Activated naive CD8-positive, alpha-beta T cell treated with anti-CD3 and anti-CD28 coated beads, Interleukin-2, amount 50 U/mL, for 24 hours (primary cell): ENCODE measurements at regions not wholly inside any gene's neighbourhood (a gene's known extent, or its start where the extent isn't known, plus 50 kb on each side); places are given as distances from the start of the nearest gene placed in this dataset.
"Not testable (repeated sequence)": the region's sequence is repeated elsewhere in the genome, so short reads cannot be mapped to it uniquely, and the experiment has no call there.

Experiments
- ATAC-seq: fragments of 150-1000 bp; cut with Tn5 transposase; one replicate; pipeline ENCODE4 v1.10.0; 2021
- DNase-seq: peaks from one replicate; pipeline ENCODE4 v3.0.0; 2021
- H3K27ac Mint-ChIP-seq: one replicate; pipeline ENCODE4 v1.8.0; 2021; ENCODE audit warnings: mild to moderate bottlenecking, mixed read lengths
- H3K27me3 Mint-ChIP-seq: one replicate; pipeline ENCODE4 v1.8.0; 2021; ENCODE audit warnings: mixed read lengths
- H3K36me3 Mint-ChIP-seq: one replicate; pipeline ENCODE4 v1.8.0; 2021; ENCODE audit warnings: low read depth, mixed read lengths
- H3K4me1 Mint-ChIP-seq: one replicate; pipeline ENCODE4 v1.8.0; 2021; ENCODE audit warnings: mixed read lengths
- H3K4me3 Mint-ChIP-seq: one replicate; pipeline ENCODE4 v1.8.0; 2021; ENCODE audit warnings: mild to moderate bottlenecking, moderate library complexity, mixed read lengths
- H3K9me3 Mint-ChIP-seq: one replicate; pipeline ENCODE4 v1.8.0; 2021; ENCODE audit warnings: mixed read lengths

- no peak for DNase-seq
- Mint-ChIP-seq H3K4me1 (no peaks in the 10 kb centered on the region), H3K4me3 (no peak overlapping the region), H3K27me3 (peaks cover 3% of the 10 kb centered on the region), H3K9me3 (no peaks in the 10 kb centered on the region), H3K27ac (no peak overlapping the region), H3K36me3 (no peaks in the 10 kb centered on the region)
- no peak for ATAC-seq
These were observed 200.8 kb downstream of the MAT2B start for GRCh38 chr5:163706053-163706771.

GRCh38 chr5:163712011-163712410, 206.6 kb downstream of the MAT2B start:
- ATAC-seq (no peak), DNase-seq (no peak)
- H3K27ac Mint-ChIP-seq: no peak overlapping the region
- peaks cover 2% of the 10 kb centered on the region for H3K27me3 Mint-ChIP-seq
- no peak overlapping the region for H3K4me3 Mint-ChIP-seq
- H3K9me3 Mint-ChIP-seq: peaks cover 6% of the 10 kb centered on the region
- H3K4me1 Mint-ChIP-seq: no peaks in the 10 kb centered on the region
- no peaks in the 10 kb centered on the region for H3K36me3 Mint-ChIP-seq

GRCh38 chr5:163718272-163718671, 212.9 kb downstream of the MAT2B start:
- no peak for DNase-seq
- H3K4me3 Mint-ChIP-seq: no peak overlapping the region
- peaks cover 6% of the 10 kb centered on the region for H3K9me3 Mint-ChIP-seq
- H3K36me3 Mint-ChIP-seq: no peaks in the 10 kb centered on the region
- no peak for ATAC-seq
- H3K27me3 Mint-ChIP-seq: peaks cover 2% of the 10 kb centered on the region
- no peak overlapping the region for H3K27ac Mint-ChIP-seq
- H3K4me1 Mint-ChIP-seq: no peaks in the 10 kb centered on the region

GRCh38 chr5:163724305-163724704, 218.9 kb downstream of the MAT2B start:
- no peak for ATAC-seq

GRCh38 chr5:163727028-163727427, 221.6 kb downstream of the MAT2B start:
- Mint-ChIP-seq H3K27ac (no peak overlapping the region), H3K4me3 (no peak overlapping the region), H3K36me3 (no peaks in the 10 kb centered on the region), H3K4me1 (peaks cover 3% of the 10 kb centered on the region), H3K27me3 (no peaks in the 10 kb centered on the region), H3K9me3 (peaks cover 3% of the 10 kb centered on the region)
- ATAC-seq: no peak
- DNase-seq: no peak

More at GRCh38 chr5:163724305-163724704, 218.9 kb downstream of the MAT2B start:
- Mint-ChIP-seq H3K4me3 (no peak overlapping the region), H3K9me3 (peaks cover 3% of the 10 kb centered on the region), H3K27me3 (no peaks in the 10 kb centered on the region), H3K36me3 (no peaks in the 10 kb centered on the region), H3K4me1 (peaks cover 3% of the 10 kb centered on the region), H3K27ac (no peak overlapping the region)
- no peak for DNase-seq

GRCh38 chr5:163730206-163730756, 224.9 kb downstream of the MAT2B start:
- Mint-ChIP-seq H3K36me3 (no peaks in the 10 kb centered on the region), H3K4me3 (no peak overlapping the region), H3K27me3 (no peaks in the 10 kb centered on the region), H3K27ac (no peak overlapping the region), H3K4me1 (peaks cover 3% of the 10 kb centered on the region), H3K9me3 (peaks cover 3% of the 10 kb centered on the region)
- DNase-seq: no peak
- no peak for ATAC-seq

GRCh38 chr5:163731256-163731655, 225.8 kb downstream of the MAT2B start:
- ATAC-seq (no peak), DNase-seq (no peak)
- Mint-ChIP-seq H3K4me1 (peaks cover 3% of the 10 kb centered on the region), H3K9me3 (peaks cover 3% of the 10 kb centered on the region), H3K4me3 (no peak overlapping the region), H3K36me3 (no peaks in the 10 kb centered on the region), H3K27ac (no peak overlapping the region), H3K27me3 (no peaks in the 10 kb centered on the region)

GRCh38 chr5:163735069-163735468, 229.7 kb downstream of the MAT2B start:
- ATAC-seq: no peak
- no peak for DNase-seq
- Mint-ChIP-seq H3K36me3 (no peaks in the 10 kb centered on the region), H3K27ac (no peak overlapping the region), H3K4me3 (no peak overlapping the region), H3K9me3 (peaks cover under 1% of the 10 kb centered on the region), H3K4me1 (no peaks in the 10 kb centered on the region), H3K27me3 (no peaks in the 10 kb centered on the region)

GRCh38 chr5:163747586-163747985, 242.2 kb downstream of the MAT2B start:
- Mint-ChIP-seq H3K27ac (no peak overlapping the region), H3K9me3 (peaks cover 6% of the 10 kb centered on the region), H3K4me1 (no peaks in the 10 kb centered on the region), H3K4me3 (no peak overlapping the region), H3K27me3 (no peaks in the 10 kb centered on the region), H3K36me3 (no peaks in the 10 kb centered on the region)
- DNase-seq (no peak), ATAC-seq (no peak)

- Mint-ChIP-seq H3K9me3 (peaks cover 6% of the 10 kb centered on the region), H3K4me3 (no peak overlapping the region), H3K27me3 (no peaks in the 10 kb centered on the region), H3K36me3 (no peaks in the 10 kb centered on the region), H3K27ac (no peak overlapping the region), H3K4me1 (no peaks in the 10 kb centered on the region)
- DNase-seq (no peak), ATAC-seq (no peak)
These were observed 243.5 kb downstream of the MAT2B start for GRCh38 chr5:163748934-163749333.

GRCh38 chr5:163750415-163750814, 245.0 kb downstream of the MAT2B start:
- H3K27me3 Mint-ChIP-seq, H3K4me3 Mint-ChIP-seq, DNase-seq, H3K4me1 Mint-ChIP-seq, H3K27ac Mint-ChIP-seq, H3K36me3 Mint-ChIP-seq, H3K9me3 Mint-ChIP-seq, ATAC-seq: not testable (repeated sequence)

- H3K36me3 Mint-ChIP-seq: no peaks in the 10 kb centered on the region
- H3K27me3 Mint-ChIP-seq: no peaks in the 10 kb centered on the region
- H3K4me1 Mint-ChIP-seq: peaks cover 2% of the 10 kb centered on the region
- DNase-seq (no peak), ATAC-seq (no peak)
- peaks cover 6% of the 10 kb centered on the region for H3K9me3 Mint-ChIP-seq
- H3K27ac Mint-ChIP-seq: no peak overlapping the region
- no peak overlapping the region for H3K4me3 Mint-ChIP-seq
These were observed 250.1 kb downstream of the MAT2B start for GRCh38 chr5:163755505-163755904.

GRCh38 chr5:163756170-163756569, 250.8 kb downstream of the MAT2B start:
- H3K27ac Mint-ChIP-seq: no peak overlapping the region

GRCh38 chr5:163757344-163757743, 251.9 kb downstream of the MAT2B start:
- ATAC-seq: no peak
- H3K36me3 Mint-ChIP-seq: no peaks in the 10 kb centered on the region
- DNase-seq: peak; percentile 2
- H3K27me3 Mint-ChIP-seq: no peaks in the 10 kb centered on the region
- H3K27ac Mint-ChIP-seq: no peak overlapping the region
- no peak overlapping the region for H3K4me3 Mint-ChIP-seq
- H3K9me3 Mint-ChIP-seq: no peaks in the 10 kb centered on the region
- H3K4me1 Mint-ChIP-seq: peaks cover 2% of the 10 kb centered on the region

More at GRCh38 chr5:163756170-163756569, 250.8 kb downstream of the MAT2B start:
- DNase-seq: no peak
- H3K36me3 Mint-ChIP-seq: no peaks in the 10 kb centered on the region
- H3K27me3 Mint-ChIP-seq: no peaks in the 10 kb centered on the region
- H3K4me3 Mint-ChIP-seq: no peak overlapping the region
- H3K4me1 Mint-ChIP-seq: peaks cover 2% of the 10 kb centered on the region
- H3K9me3 Mint-ChIP-seq: peaks cover 6% of the 10 kb centered on the region
- no peak for ATAC-seq

GRCh38 chr5:163758283-163758711, 252.9 kb downstream of the MAT2B start:
- Mint-ChIP-seq H3K4me1 (peaks cover 2% of the 10 kb centered on the region), H3K27me3 (no peaks in the 10 kb centered on the region), H3K27ac (no peak overlapping the region), H3K36me3 (no peaks in the 10 kb centered on the region), H3K4me3 (no peak overlapping the region), H3K9me3 (no peaks in the 10 kb centered on the region)
- ATAC-seq (no peak), DNase-seq (no peak)
